GM21717 (cell line): ENCODE measurements at regions not wholly inside any gene's neighbourhood (a gene's known extent, or its start where the extent isn't known, plus 50 kb on each side); places are given as distances from the start of the nearest gene placed in this dataset.
"Not testable (repeated sequence)": the region's sequence is repeated elsewhere in the genome, so short reads cannot be mapped to it uniquely, and the experiment has no call there.

Experiments
- ATAC-seq: cut with Tn5 transposase; IDR thresholded peaks from one replicate; pipeline ENCODE4 v1.9.1; 2021; ENCODE audit warnings: mild to moderate bottlenecking, moderate library complexity; ENCODE audit not compliant: unreplicated experiment

- no peak for ATAC-seq
Measured at GRCh38 chr6:167707686-167708500, 118.8 kb upstream of the AFDN start.

GRCh38 chr6:167708501-167709094, 118.1 kb upstream of the AFDN start:
- no peak for ATAC-seq

DNA sequence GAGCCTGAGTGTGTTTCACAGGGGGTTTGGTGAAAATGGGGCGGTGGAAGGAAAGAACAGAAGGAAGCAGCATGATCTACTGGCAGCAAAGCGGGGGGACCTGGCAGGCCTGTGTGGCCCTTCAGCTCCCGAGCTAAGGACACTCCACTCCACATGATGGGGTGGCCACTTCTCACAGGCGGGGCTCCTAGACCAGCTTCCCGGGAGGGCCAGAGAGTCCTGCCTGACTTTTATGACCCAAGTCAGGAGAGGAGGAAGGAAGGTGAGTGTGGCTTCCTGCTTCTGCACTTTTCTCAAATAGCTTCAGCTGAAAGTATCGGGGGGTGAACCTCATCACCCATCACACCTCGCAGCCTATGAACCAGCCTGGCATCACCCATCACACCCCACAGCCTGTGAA, 117.5 kb upstream of the AFDN start:
- ATAC-seq = no peak

GRCh38 chr6:167709776-167710336, 116.9 kb upstream of the AFDN start:
- not testable (repeated sequence) for ATAC-seq

DNA sequence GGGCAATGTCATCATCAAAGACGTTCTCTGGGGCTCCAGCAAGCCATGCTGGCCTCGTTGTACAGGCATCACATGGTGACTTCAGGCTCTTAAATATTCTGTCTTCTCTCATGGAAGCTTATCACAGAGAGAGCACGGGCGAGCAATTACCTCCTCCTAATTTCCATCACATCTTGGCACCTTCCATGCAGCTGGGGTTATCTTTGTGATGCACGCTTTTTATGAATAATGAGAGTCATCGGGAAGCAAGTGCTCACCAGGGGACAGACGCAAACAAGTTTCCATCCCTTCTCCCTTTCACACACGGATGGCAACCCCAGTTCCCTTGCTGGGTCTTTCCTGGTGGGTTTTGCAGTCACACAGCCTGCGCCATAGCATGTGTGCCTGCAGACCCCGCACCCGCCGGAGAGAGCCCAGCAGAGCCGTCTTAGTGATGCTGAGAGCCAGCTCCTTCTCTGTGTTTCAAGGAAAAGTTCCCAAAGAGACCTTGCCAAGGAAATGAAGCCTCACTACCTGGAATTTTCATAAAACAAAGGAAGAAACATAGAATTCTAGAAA, 116.3 kb upstream of the AFDN start:
- no peak for ATAC-seq

- ATAC-seq = no peak
Measured at GRCh38 chr6:167711211-167711610, 115.5 kb upstream of the AFDN start.

DNA sequence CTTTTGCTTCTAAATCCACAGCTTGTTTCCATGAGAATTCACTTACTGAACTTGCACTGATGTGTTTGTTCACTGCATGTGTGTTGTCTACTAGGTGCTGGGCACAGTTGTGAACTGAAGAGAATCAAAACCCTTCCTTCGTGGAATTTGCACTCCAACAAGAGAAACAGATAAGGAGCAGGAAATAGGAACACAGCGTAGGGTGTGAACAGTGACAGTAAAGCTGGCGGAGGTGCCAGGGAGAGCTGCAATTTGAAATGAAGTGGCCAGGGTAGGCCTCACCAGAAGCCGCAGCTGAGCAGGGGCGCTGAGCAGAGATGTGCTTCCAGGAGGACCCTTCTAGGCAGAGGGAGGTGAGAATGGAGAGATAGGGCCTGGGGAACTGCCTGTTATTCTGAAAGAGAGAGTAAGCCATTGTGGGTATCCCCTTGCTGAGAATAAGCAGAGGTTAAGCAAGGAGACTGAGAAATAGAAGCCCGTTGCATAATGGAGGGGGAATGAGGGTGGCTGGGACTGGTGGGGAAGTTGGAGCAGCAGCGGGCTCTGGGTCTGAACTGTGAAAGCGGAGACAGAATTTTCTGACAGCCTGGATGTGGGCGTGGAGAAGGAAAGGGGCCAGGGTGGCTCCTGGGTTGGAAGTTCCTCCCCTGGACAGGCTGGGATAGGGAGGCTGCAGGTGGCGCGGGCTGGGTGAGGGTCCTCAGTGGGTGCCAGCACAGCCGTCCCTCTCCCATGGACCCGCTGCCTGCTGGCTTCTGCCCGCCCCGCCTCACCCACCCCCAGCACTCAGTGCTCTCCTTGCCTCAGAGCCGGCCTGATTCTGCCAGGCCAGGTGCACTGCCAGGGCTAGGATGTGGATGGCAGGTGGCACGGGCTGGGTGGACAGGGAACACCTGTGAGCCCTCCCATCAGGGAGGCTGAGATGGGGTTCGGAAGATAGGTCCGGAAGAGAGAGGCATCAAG, 114.7 kb upstream of the AFDN start:
- no peak for ATAC-seq

GRCh38 chr6:167712731-167713475, 113.8 kb upstream of the AFDN start:
- no peak for ATAC-seq

GRCh38 chr6:167714152-167714551, 112.6 kb upstream of the AFDN start:
- no peak for ATAC-seq

DNA sequence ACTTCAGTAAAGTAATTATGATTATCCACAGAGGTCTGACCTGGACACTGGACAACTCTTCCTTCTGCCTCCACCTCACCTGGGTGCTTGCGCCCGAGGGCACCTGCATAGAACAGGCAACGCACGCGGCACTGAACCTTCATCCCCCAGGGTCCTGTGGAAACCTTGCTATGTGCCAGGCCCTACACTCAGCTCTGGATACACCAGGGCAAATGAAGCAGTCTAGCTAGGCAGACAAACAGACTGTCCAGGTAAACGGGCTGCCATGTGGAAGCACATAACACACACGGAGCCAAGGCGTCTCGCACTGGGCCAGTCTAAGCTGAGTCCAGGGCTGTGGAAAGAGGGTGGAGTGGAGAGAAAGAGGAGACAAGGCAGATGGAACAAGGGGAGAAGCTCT, 109.3 kb upstream of the AFDN start:
- ATAC-seq = no peak

- no peak for ATAC-seq
Measured at GRCh38 chr6:167717867-167718266, 108.8 kb upstream of the AFDN start.

GRCh38 chr6:167719920-167720319, 106.8 kb upstream of the AFDN start:
- ATAC-seq = no peak

GRCh38 chr6:167720456-167721285, 106.0 kb upstream of the AFDN start:
- ATAC-seq = no peak

- no peak for ATAC-seq
Measured at GRCh38 chr6:167721291-167721690, 105.4 kb upstream of the AFDN start.

GRCh38 chr6:167722634-167723309, 103.9 kb upstream of the AFDN start:
- no peak for ATAC-seq

DNA sequence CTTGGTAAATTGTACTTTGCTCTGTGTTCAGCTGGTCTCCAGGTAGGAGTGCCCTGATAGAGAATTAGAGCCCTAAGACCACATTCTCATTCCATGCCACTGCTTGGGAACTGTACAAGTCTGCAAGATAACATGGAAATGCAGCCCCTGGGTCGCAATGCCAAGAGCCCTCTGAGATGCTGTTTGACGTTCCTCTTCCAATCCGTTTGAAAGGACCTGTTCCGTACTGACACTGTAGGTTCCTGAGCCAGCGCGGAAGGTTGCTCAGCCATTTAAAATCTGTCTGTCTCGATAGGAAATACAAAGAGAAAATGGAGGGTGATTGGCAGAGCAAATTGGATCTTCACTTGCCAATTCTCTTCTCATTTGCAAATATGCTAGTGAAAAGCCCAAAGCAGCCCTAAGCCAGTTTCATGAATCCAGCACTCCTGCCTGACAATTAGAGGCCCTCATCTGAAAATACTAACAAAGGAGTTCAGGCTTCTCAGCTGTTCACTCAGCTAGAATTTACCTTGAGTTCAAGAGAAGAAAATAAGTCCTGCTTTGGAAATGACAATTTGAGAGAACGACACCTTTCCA, 100.6 kb upstream of the AFDN start:
- ATAC-seq = no peak

DNA sequence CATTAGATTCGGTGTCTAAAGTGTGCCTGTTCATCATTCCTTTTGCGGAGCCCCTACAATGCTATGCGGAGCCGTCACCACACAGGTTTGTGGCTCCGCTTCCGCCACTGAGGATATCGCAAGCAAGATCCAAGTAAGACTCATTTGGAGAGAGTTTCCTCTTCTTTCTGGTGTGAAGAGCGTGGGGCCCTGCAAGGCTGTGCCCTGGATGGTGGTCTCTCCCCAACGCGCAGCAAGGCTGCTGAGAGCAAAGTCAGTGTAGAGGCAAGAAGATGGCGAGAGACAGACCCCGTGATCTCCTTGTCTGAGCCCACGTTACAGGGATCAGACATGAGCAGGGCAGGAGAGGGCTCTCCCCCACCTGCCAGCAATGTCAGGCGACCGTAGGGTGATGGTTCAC, 96.3 kb upstream of the AFDN start:
- no peak for ATAC-seq

- ATAC-seq = no peak
Measured at GRCh38 chr6:167731216-167731615, 95.5 kb upstream of the AFDN start.
